ENCODE measurements at regions not wholly inside any gene's neighbourhood (a gene's known extent, or its start where the extent isn't known, plus 50 kb on each side); places are given as distances from the start of the nearest gene placed in this dataset.

DNA sequence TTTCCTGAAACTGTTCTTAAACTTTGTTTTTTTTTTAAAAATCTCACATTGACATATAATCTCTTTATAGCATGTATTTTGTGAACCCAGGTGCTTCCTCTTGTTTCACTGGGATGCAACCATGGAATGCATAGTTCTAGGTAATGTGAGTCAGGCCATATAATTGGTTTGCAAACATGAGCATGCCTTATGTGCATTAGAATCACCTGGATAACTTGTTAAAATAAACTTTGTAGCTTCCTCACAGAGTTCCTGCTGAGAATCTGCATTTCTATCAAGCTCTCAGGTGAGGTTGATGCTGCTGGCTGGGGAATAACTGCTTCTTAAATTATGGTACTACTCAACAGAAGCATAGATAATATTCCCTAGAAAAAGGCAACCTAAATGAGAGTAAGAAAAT, 940.3 kb upstream of the LCORL start:
- Histone ChIP-seq H3K4me2 (ENCODE audit: insufficient read depth, low read length) (no peak overlapping the region), H3K9me1 (replicated peaks; ENCODE audit: control insufficient read depth, extremely low read depth, insufficient read depth, low read length) (no peaks in the 10 kb centered on the region), H3K4me3 (replicated peaks in 1 of 3; ENCODE audit: insufficient read depth in 1 of 3, low read depth in 1 of 3, low read length in 3 of 3) (no peak overlapping the region), H4K20me1 (replicated peaks; ENCODE audit: control insufficient read depth, extremely low read depth, insufficient read depth, low read length) (no peaks in the 10 kb centered on the region), H3K27ac (ENCODE audit: insufficient read depth, low read depth, low read length) (no peak overlapping the region), H3K9me3 (replicated peaks; ENCODE audit: control insufficient read depth, insufficient read depth, low read length) (no peaks in the 10 kb centered on the region), H2AFZ (ENCODE audit: low read depth, low read length) (no peak overlapping the region), H3K27me3 (ENCODE audit: control insufficient read depth in 2 of 2, insufficient read depth in 2 of 2, low read length in 2 of 2) (no peaks in the 10 kb centered on the region), H3K4me1 (ENCODE audit: control insufficient read depth, extremely low read depth, insufficient read depth, low read length) (no peaks in the 10 kb centered on the region), H3K36me3 (ENCODE audit: control insufficient read depth in 2 of 2, extremely low read depth in 1 of 2, insufficient read depth in 2 of 2, low read length in 2 of 2) (no peaks in the 10 kb centered on the region), H3K79me2 (ENCODE audit: control insufficient read depth, insufficient read depth, low read length) (no peaks in the 10 kb centered on the region), H3K9ac (replicated peaks; ENCODE audit: extremely low read depth, insufficient read depth, low read length) (no peak overlapping the region)
- DNase-seq (ENCODE audit: low read depth, low spot score) (no peak), FAIRE-seq (no peak)
- CTCF ChIA-PET, result no interaction called here
- intact Hi-C loops (cut with micrococcal nuclease) (no loop called here), dilution Hi-C loops (cut with MboI; ENCODE audit: extremely low pct_ligation_motif_present, low sequenced_read_pairs) (no loop called here)
- BruUV-seq (replicated peaks), result no TSS peak
- POLR2A ChIA-PET, result no interaction called here
- TF ChIP-seq FOS (IDR thresholded peaks at IDR 0.05; ENCODE audit: borderline replicate concordance, insufficient read depth, low read length), result no peak
- TF ChIP-seq JUN (IDR thresholded peaks at IDR 0.05; ENCODE audit: borderline replicate concordance, insufficient read depth, insufficient read length, low read depth), result no peak
- TF ChIP-seq CTCF (IDR thresholded peaks at IDR 0.05; ENCODE audit: extremely low read depth in 1 of 2, insufficient read depth in 1 of 2, low read depth in 1 of 2, low read length in 2 of 2), result no peak
- no peak for TF ChIP-seq POLR2AphosphoS5 (IDR thresholded peaks at IDR 0.05; ENCODE audit: insufficient read depth, low read depth, low read length)
- TF ChIP-seq MYC (IDR thresholded peaks at IDR 0.05; ENCODE audit: low read depth, low read length), result no peak
- TF ChIP-seq POLR2A (IDR thresholded peaks at IDR 0.05; ENCODE audit: low read depth, low read length), result no peak
- no peak for TF ChIP-seq GATA2 (IDR thresholded peaks at IDR 0.05; ENCODE audit: insufficient read depth, insufficient read length, low read depth, low read length)
- no peak for TF ChIP-seq EZH2 (IDR thresholded peaks at IDR 0.05; ENCODE audit: borderline replicate concordance, low read depth, low read length, severe bottlenecking)
- TF ChIP-seq, protein P1, sequence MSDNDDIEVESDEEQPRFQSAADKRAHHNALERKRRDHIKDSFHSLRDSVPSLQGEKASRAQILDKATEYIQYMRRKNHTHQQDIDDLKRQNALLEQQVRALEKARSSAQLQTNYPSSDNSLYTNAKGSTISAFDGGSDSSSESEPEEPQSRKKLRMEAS (IDR thresholded peaks at IDR 0.05; ENCODE audit: insufficient read depth, insufficient read length), result no peak

All from endothelial cell of umbilical vein (primary cell).